ENCODE measurements at regions not wholly inside any gene's neighbourhood (a gene's known extent, or its start where the extent isn't known, plus 50 kb on each side); places are given as distances from the start of the nearest gene placed in this dataset.

DNA sequence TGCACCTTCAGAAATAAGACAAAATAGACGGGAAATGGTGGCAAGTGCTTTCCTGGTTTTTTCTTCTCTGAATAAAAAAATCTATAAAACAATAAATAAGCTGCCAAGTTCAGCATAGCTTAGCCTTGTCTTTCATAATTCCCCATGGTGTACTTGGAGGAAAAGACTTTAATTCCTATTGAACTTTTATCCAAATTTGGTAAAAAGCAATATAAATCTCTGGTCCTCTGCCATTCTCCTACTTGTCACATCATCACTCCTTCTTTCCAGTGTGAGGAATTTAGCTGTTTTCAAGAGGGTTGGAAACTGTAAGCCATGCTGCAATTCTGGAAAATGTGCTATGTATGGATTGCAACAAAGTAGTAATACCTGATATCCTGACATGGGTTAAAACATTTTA lies 551.8 kb upstream of the KIF2B start:
- TF ChIP-seq POLR2A (IDR thresholded peaks at IDR 0.05; ENCODE audit: extremely low read depth, insufficient read length) = no peak
- TF ChIP-seq, protein P1, sequence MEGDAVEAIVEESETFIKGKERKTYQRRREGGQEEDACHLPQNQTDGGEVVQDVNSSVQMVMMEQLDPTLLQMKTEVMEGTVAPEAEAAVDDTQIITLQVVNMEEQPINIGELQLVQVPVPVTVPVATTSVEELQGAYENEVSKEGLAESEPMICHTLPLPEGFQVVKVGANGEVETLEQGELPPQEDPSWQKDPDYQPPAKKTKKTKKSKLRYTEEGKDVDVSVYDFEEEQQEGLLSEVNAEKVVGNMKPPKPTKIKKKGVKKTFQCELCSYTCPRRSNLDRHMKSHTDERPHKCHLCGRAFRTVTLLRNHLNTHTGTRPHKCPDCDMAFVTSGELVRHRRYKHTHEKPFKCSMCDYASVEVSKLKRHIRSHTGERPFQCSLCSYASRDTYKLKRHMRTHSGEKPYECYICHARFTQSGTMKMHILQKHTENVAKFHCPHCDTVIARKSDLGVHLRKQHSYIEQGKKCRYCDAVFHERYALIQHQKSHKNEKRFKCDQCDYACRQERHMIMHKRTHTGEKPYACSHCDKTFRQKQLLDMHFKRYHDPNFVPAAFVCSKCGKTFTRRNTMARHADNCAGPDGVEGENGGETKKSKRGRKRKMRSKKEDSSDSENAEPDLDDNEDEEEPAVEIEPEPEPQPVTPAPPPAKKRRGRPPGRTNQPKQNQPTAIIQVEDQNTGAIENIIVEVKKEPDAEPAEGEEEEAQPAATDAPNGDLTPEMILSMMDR (IDR thresholded peaks at IDR 0.05; ENCODE audit: low read depth, low read length) = no peak
- TF ChIP-seq, protein P2, sequence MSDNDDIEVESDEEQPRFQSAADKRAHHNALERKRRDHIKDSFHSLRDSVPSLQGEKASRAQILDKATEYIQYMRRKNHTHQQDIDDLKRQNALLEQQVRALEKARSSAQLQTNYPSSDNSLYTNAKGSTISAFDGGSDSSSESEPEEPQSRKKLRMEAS (IDR thresholded peaks at IDR 0.05; ENCODE audit: low read depth, low read length) = no peak
